GM12878 (cell line): ENCODE measurements at regions not wholly inside any gene's neighbourhood (a gene's known extent, or its start where the extent isn't known, plus 50 kb on each side); places are given as distances from the start of the nearest gene placed in this dataset.

Experiments
- ATAC-seq: fragments of 200-7000 bp; cut with Tn5 transposase; 3 replicates; pipeline ENCODE4 v1.9.1; 2020; ENCODE audit warnings: mild to moderate bottlenecking, moderate library complexity
- BruUV-seq: library from RNA; stranded (reverse); fragments of 400-500 nt; replicated peaks from 2 replicates; lab custom pipeline; 2021; lab: Mats Ljungman, UMichigan
- CTCF ChIA-PET: fragments of 300-600 bp; sonication (Branson Sonifier 250); formaldehyde crosslinking; extraction: SDS; loops from one replicate; lab custom pipeline; 2021; ENCODE audit warnings: inconsistent platforms; lab: Yijun Ruan, JAX
- POLR2A ChIA-PET: fragments of 350-600 bp; formaldehyde crosslinking; extraction: SDS; loops from one replicate; lab custom pipeline; 2021; ENCODE audit warnings: inconsistent platforms; lab: Charles Lee
- RAD21 ChIA-PET: fragments of 300-600 bp; sonication (Branson Sonifier 250); formaldehyde crosslinking; loops from one replicate; lab custom pipeline; 2023; ENCODE audit warnings: antibody characterized with exemption; ENCODE audit not compliant: unreplicated experiment; lab: Charles Lee
- SMC1A ChIA-PET: fragments of 300-600 bp; sonication (Branson Sonifier 250); formaldehyde crosslinking; loops from one replicate; lab custom pipeline; 2023; ENCODE audit not compliant: unreplicated experiment, uncharacterized antibody; lab: Charles Lee
- DNase-seq: peaks from one replicate; pipeline ENCODE4 v3.0.0-alpha.2; 2011; ENCODE audit warnings: low read depth, low spot score
- FAIRE-seq: peaks from 3 replicates; lab custom pipeline; 2011; peaks lifted over from hg19 to GRCh38; lab: Jason Lieb, UNC
- H2AFZ ChIP-seq: 2 replicates; pipeline ENCODE4 v1.6.0; 2011; ENCODE audit warnings: low read depth, low read length, control low read depth; ENCODE audit not compliant: control insufficient read depth
- H3K27ac ChIP-seq: 2 replicates; pipeline ENCODE4 v1.5.1; 2011; ENCODE audit warnings: control low read depth; ENCODE audit not compliant: control insufficient read depth, insufficient read depth
- H3K27me3 ChIP-seq, 2 experiments: replicated peaks in 1 of 2; 2 replicates each; pipeline versions ENCODE4 v1.6.0 to v1.6.1; 2011; ENCODE audit warnings: low read length in 1 of 2; ENCODE audit not compliant: control insufficient read depth in 2 of 2, insufficient read depth in 2 of 2
- H3K36me3 ChIP-seq, 2 experiments: 2 replicates each; pipeline ENCODE4 v1.5.1; 2011; ENCODE audit warnings: low read length in 1 of 2; ENCODE audit not compliant: control insufficient read depth in 2 of 2, insufficient read depth in 2 of 2
- H3K4me1 ChIP-seq: 2 replicates; pipeline ENCODE4 v1.6.1; 2011; ENCODE audit warnings: mild to moderate bottlenecking, low read length, moderate library complexity, mixed read lengths; ENCODE audit not compliant: control insufficient read depth, insufficient read depth
- H3K4me2 ChIP-seq: 2 replicates; pipeline ENCODE4 v1.6.0; 2011; ENCODE audit warnings: control low read depth; ENCODE audit not compliant: control insufficient read depth, insufficient read depth
- H3K4me3 ChIP-seq: fragments of 200-600 bp; sonication (generic); 2 replicates; pipeline ENCODE4 v1.5.1; 2016
- H3K79me2 ChIP-seq: 2 replicates; pipeline ENCODE4 v1.6.0; 2011; ENCODE audit warnings: low read length; ENCODE audit not compliant: control insufficient read depth, insufficient read depth
- H3K9ac ChIP-seq: 2 replicates; pipeline ENCODE4 v1.8.0; 2011; ENCODE audit warnings: low read length, control low read depth, mixed read lengths; ENCODE audit not compliant: control insufficient read depth, insufficient read depth
- H3K9me3 ChIP-seq: replicated peaks from 3 replicates; pipeline ENCODE4 v1.5.1; 2011; ENCODE audit warnings: mild to moderate bottlenecking, low read length; ENCODE audit not compliant: control insufficient read depth, insufficient read depth
- H4K20me1 ChIP-seq: 2 replicates; pipeline ENCODE4 v1.6.0; 2011; ENCODE audit not compliant: control insufficient read depth, insufficient read depth
- CHD1 ChIP-seq: IDR thresholded peaks from 2 replicates; pipeline ENCODE4 v1.6.1; 2012; ENCODE audit warnings: low read depth, low read length, improper control_type of control experiment
- CREM ChIP-seq: IDR thresholded peaks from 2 replicates; pipeline ENCODE4 v1.6.1; 2014; ENCODE audit warnings: antibody characterized with exemption, low read depth
- EGR1 ChIP-seq, 2 experiments: IDR thresholded peaks; 1 replicate in 1 of 2; 2 replicates in 1 of 2; pipeline ENCODE4 v1.6.1; 2011 to 2012; ENCODE audit warnings: low read depth in 2 of 2, low read length in 2 of 2, borderline replicate concordance in 1 of 2, mild to moderate bottlenecking in 1 of 2, moderate library complexity in 1 of 2
- EZH2 ChIP-seq: IDR thresholded peaks from 2 replicates; pipeline ENCODE4 v1.6.1; 2012; ENCODE audit warnings: low read depth, mild to moderate bottlenecking, control low read depth, inconsistent platforms, low read length, borderline replicate concordance; ENCODE audit not compliant: control insufficient read depth
- HDAC6 ChIP-seq: fragments of 200-600 bp; sonication (generic); IDR thresholded peaks from one replicate; pipeline ENCODE4 v1.8.0; 2017; ENCODE audit warnings: antibody characterized with exemption; ENCODE audit not compliant: unreplicated experiment
- IKZF1 ChIP-seq: fragments of 450-650 bp; conservative IDR thresholded peaks from 2 replicates; pipeline ENCODE4 v1.6.1; 2017; ENCODE audit warnings: antibody characterized with exemption, mild to moderate bottlenecking
- NRF1 ChIP-seq: conservative IDR thresholded peaks from 2 replicates; pipeline ENCODE4 v1.6.1; 2011; ENCODE audit warnings: mild to moderate bottlenecking, low read depth, low read length, improper control_type of control experiment
- TCF3 ChIP-seq: IDR thresholded peaks from 2 replicates; pipeline ENCODE4 v1.6.1; 2012; ENCODE audit warnings: low read depth, mild to moderate bottlenecking, low read length, borderline replicate concordance; ENCODE audit not compliant: insufficient read depth
- ZBTB11 ChIP-seq: fragments of 450-650 bp; formaldehyde crosslinking; IDR thresholded peaks from 2 replicates; pipeline ENCODE4 v1.5.0; 2022; ENCODE audit warnings: mild to moderate bottlenecking, missing genetic modification characterization
- WGBS: methylation state at CpG from one replicate; pipeline ENCODE4 v1.1.6; 2016; ENCODE audit warnings: low lambda C conversion rate; ENCODE audit not compliant: insufficient replicate concordance, insufficient coverage; ENCODE audit errors: missing lambda C conversion rate; 5-methylcytosine and 5-hydroxymethylcytosine counted together
- in situ Hi-C: fragments of 300-500 bp; cut with MboI; formaldehyde crosslinking; loops from 9 replicates; pipeline ENCODE4 v1.14.3; 2018; ENCODE audit warnings: mixed read lengths
- intact Hi-C: fragments of 100-400 bp; cut with micrococcal nuclease; formaldehyde crosslinking; loops from one replicate; pipeline ENCODE4 v1.14.2; 2022; ENCODE audit not compliant: unreplicated experiment
- TF ChIP-seq, protein P1 (sequence below): fragments of 450-650 bp; conservative IDR thresholded peaks from 2 replicates; pipeline ENCODE4 v1.6.1; 2017; ENCODE audit warnings: mild to moderate bottlenecking, moderate library complexity
- TF ChIP-seq, protein P2 (sequence below): IDR thresholded peaks from 2 replicates; pipeline ENCODE4 v1.6.1; 2011; ENCODE audit warnings: low read depth, low read length, improper control_type of control experiment, borderline replicate concordance
- TF ChIP-seq, protein P3 (sequence below): IDR thresholded peaks from 2 replicates; pipeline ENCODE4 v1.6.1; 2012; ENCODE audit warnings: mild to moderate bottlenecking, low read depth, low read length

GRCh38 chr9:7376833-7377232, 422.7 kb downstream of the DMAC1 start:
- POLR2A ChIA-PET, result interaction anchor here (0.8 to 1.3 kb wide), 2 partner anchors 8 to 29 kb away, joined by 3 read pairs; no protein-coding TSS in a partner anchor
- no peak overlapping the region for H2AFZ ChIP-seq
- no peaks in the 10 kb centered on the region for H3K27me3 ChIP-seq
- 45% methylated on average over 5 of the region's 5 CpGs for WGBS
- no peaks in the 10 kb centered on the region for H4K20me1 ChIP-seq
- H3K36me3 ChIP-seq, result no peaks in the 10 kb centered on the region
- H3K4me3 ChIP-seq, result no peak overlapping the region
- SMC1A ChIA-PET, result no interaction called here
- DNase-seq (no peak), FAIRE-seq (no peak), ATAC-seq (no peak)
- RAD21 ChIA-PET, result interaction anchor here (0.7 kb wide), 1 partner anchor 73 kb away, joined by 3 read pairs; no protein-coding TSS in a partner anchor
- H3K9ac ChIP-seq, result no peak overlapping the region
- CTCF ChIA-PET, result interaction anchor here (1.1 to 1.2 kb wide), 2 partner anchors 15 to 143 kb away, joined by 3 read pairs; no protein-coding TSS in a partner anchor
- no peaks in the 10 kb centered on the region for H3K4me1 ChIP-seq
- no peak overlapping the region for H3K27ac ChIP-seq
- no TSS peak for BruUV-seq
- intact Hi-C loops (no loop called here), in situ Hi-C loops (no loop called here)
- no peaks in the 10 kb centered on the region for H3K9me3 ChIP-seq
- no peaks in the 10 kb centered on the region for H3K79me2 ChIP-seq
- no peak overlapping the region for H3K4me2 ChIP-seq
- TF ChIP-seq NRF1 (no peak), EGR1 (IDR thresholded peaks at IDR 0.05; ENCODE audit: borderline replicate concordance in 1 of 2, low read depth in 2 of 2, low read length in 2 of 2) (no peak), CREM (no peak), ZBTB11 (CRISPR knock-in tag) (no peak), TCF3 (no peak), CHD1 (no peak), EZH2 (no peak), HDAC6 (no peak), IKZF1 (no peak)
- TF ChIP-seq, protein P1, sequence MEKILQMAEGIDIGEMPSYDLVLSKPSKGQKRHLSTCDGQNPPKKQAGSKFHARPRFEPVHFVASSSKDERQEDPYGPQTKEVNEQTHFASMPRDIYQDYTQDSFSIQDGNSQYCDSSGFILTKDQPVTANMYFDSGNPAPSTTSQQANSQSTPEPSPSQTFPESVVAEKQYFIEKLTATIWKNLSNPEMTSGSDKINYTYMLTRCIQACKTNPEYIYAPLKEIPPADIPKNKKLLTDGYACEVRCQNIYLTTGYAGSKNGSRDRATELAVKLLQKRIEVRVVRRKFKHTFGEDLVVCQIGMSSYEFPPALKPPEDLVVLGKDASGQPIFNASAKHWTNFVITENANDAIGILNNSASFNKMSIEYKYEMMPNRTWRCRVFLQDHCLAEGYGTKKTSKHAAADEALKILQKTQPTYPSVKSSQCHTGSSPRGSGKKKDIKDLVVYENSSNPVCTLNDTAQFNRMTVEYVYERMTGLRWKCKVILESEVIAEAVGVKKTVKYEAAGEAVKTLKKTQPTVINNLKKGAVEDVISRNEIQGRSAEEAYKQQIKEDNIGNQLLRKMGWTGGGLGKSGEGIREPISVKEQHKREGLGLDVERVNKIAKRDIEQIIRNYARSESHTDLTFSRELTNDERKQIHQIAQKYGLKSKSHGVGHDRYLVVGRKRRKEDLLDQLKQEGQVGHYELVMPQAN, result no peak
- TF ChIP-seq, protein P2, sequence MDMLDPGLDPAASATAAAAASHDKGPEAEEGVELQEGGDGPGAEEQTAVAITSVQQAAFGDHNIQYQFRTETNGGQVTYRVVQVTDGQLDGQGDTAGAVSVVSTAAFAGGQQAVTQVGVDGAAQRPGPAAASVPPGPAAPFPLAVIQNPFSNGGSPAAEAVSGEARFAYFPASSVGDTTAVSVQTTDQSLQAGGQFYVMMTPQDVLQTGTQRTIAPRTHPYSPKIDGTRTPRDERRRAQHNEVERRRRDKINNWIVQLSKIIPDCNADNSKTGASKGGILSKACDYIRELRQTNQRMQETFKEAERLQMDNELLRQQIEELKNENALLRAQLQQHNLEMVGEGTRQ, result no peak
- TF ChIP-seq, protein P3, sequence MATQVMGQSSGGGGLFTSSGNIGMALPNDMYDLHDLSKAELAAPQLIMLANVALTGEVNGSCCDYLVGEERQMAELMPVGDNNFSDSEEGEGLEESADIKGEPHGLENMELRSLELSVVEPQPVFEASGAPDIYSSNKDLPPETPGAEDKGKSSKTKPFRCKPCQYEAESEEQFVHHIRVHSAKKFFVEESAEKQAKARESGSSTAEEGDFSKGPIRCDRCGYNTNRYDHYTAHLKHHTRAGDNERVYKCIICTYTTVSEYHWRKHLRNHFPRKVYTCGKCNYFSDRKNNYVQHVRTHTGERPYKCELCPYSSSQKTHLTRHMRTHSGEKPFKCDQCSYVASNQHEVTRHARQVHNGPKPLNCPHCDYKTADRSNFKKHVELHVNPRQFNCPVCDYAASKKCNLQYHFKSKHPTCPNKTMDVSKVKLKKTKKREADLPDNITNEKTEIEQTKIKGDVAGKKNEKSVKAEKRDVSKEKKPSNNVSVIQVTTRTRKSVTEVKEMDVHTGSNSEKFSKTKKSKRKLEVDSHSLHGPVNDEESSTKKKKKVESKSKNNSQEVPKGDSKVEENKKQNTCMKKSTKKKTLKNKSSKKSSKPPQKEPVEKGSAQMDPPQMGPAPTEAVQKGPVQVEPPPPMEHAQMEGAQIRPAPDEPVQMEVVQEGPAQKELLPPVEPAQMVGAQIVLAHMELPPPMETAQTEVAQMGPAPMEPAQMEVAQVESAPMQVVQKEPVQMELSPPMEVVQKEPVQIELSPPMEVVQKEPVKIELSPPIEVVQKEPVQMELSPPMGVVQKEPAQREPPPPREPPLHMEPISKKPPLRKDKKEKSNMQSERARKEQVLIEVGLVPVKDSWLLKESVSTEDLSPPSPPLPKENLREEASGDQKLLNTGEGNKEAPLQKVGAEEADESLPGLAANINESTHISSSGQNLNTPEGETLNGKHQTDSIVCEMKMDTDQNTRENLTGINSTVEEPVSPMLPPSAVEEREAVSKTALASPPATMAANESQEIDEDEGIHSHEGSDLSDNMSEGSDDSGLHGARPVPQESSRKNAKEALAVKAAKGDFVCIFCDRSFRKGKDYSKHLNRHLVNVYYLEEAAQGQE, result no peak
